Suprapubic skin (tissue), 4 donors: ENCODE measurements at regions not wholly inside any gene's neighbourhood (a gene's known extent, or its start where the extent isn't known, plus 50 kb on each side); places are given as distances from the start of the nearest gene placed in this dataset.

Experiments
- DNase-seq, 2 donors: peaks; one replicate each; pipeline ENCODE4 v3.0.0-alpha.2; 2019; ENCODE audit warnings: low spot score in 2 of 2
- H3K27ac ChIP-seq: fragments of 200-600 bp; sonication (generic); one replicate; pipeline ENCODE4 v1.5.1; 2019
- H3K27me3 ChIP-seq: fragments of 200-600 bp; sonication (generic); one replicate; pipeline ENCODE4 v1.5.1; 2019
- H3K36me3 ChIP-seq: fragments of 200-600 bp; sonication (generic); one replicate; pipeline ENCODE4 v1.5.1; 2019
- H3K4me1 ChIP-seq: fragments of 200-600 bp; sonication (generic); one replicate; pipeline ENCODE4 v1.5.1; 2019
- H3K4me3 ChIP-seq: fragments of 200-600 bp; sonication (generic); one replicate; pipeline ENCODE4 v1.5.1; 2019; ENCODE audit warnings: mild to moderate bottlenecking
- H3K9me3 ChIP-seq: fragments of 200-600 bp; sonication (generic); one replicate; pipeline ENCODE4 v1.5.1; 2019
- CTCF ChIP-seq, 2 donors: fragments of 200-600 bp in 1 of 2; fragments of 450-650 bp in 1 of 2; sonication (generic) in 1 of 2; IDR thresholded peaks; one replicate each; pipeline ENCODE4 v1.5.1; 2016 to 2019; ENCODE audit warnings: antibody characterized with exemption in 2 of 2, mild to moderate bottlenecking in 1 of 2, moderate library complexity in 1 of 2
- EP300 ChIP-seq: sonication (generic); formaldehyde crosslinking; IDR thresholded peaks from one replicate; pipeline ENCODE4 v1.6.1; 2017; ENCODE audit warnings: antibody characterized with exemption
- POLR2A ChIP-seq, 2 donors: fragments of 450-650 bp; IDR thresholded peaks; one replicate each; pipeline ENCODE4 v1.6.1; 2017; ENCODE audit warnings: antibody characterized with exemption in 2 of 2, mild to moderate bottlenecking in 2 of 2, moderate library complexity in 2 of 2
- POLR2AphosphoS5 ChIP-seq, 3 donors: sonication (generic); formaldehyde crosslinking; IDR thresholded peaks; one replicate each; pipeline ENCODE4 v1.6.1; 2017; ENCODE audit warnings: antibody characterized with exemption in 3 of 3
- WGBS: methylation state at CpG from one replicate; pipeline ENCODE4 v1.1.5; 2018; 5-methylcytosine and 5-hydroxymethylcytosine counted together

- TF ChIP-seq POLR2AphosphoS5 (IDR thresholded peaks at IDR 0.05) (no peak), CTCF (IDR thresholded peaks at IDR 0.05) (no peak), POLR2A (IDR thresholded peaks at IDR 0.05) (no peak), EP300 (no peak)
- no peak overlapping the region for H3K4me3 ChIP-seq
- no peaks in the 10 kb centered on the region for H3K9me3 ChIP-seq
- DNase-seq = no peak
- no peaks in the 10 kb centered on the region for H3K27me3 ChIP-seq
- H3K36me3 ChIP-seq = no peaks in the 10 kb centered on the region
- no peaks in the 10 kb centered on the region for H3K4me1 ChIP-seq
- no peak overlapping the region for H3K27ac ChIP-seq
Measured at GRCh38 chr7:114225784-114226183, 188.8 kb upstream of the FOXP2 start.

GRCh38 chr7:114218283-114218682 lies 196.3 kb upstream of the FOXP2 start:
- 32% methylated on average over 1 of the region's 1 CpG for whole genome bisulfite sequencing
- no peaks in the 10 kb centered on the region for H3K9me3 ChIP-seq
- H3K27ac ChIP-seq = no peak overlapping the region
- H3K4me1 ChIP-seq = no peaks in the 10 kb centered on the region
- no peaks in the 10 kb centered on the region for H3K27me3 ChIP-seq
- no peak overlapping the region for H3K4me3 ChIP-seq
- no peak for TF ChIP-seq POLR2A (IDR thresholded peaks at IDR 0.05)
- no peak for TF ChIP-seq EP300
- TF ChIP-seq POLR2AphosphoS5 (IDR thresholded peaks at IDR 0.05) = no peak
- TF ChIP-seq CTCF (IDR thresholded peaks at IDR 0.05) = no peak
- no peaks in the 10 kb centered on the region for H3K36me3 ChIP-seq
- no peak for DNase-seq

- TF ChIP-seq CTCF (IDR thresholded peaks at IDR 0.05) (no peak), POLR2A (IDR thresholded peaks at IDR 0.05) (no peak), POLR2AphosphoS5 (IDR thresholded peaks at IDR 0.05) (no peak), EP300 (no peak)
- H3K27me3 ChIP-seq = no peaks in the 10 kb centered on the region
- H3K9me3 ChIP-seq = no peaks in the 10 kb centered on the region
- H3K27ac ChIP-seq = no peak overlapping the region
- WGBS = 69% methylated on average over 2 of the region's 2 CpGs
- DNase-seq = no peak
- no peaks in the 10 kb centered on the region for H3K4me1 ChIP-seq
- H3K36me3 ChIP-seq = no peaks in the 10 kb centered on the region
- no peak overlapping the region for H3K4me3 ChIP-seq
Measured at GRCh38 chr7:114217026-114217806, 197.4 kb upstream of the FOXP2 start.

- H3K36me3 ChIP-seq = no peaks in the 10 kb centered on the region
- TF ChIP-seq POLR2A (IDR thresholded peaks at IDR 0.05) (no peak), CTCF (IDR thresholded peaks at IDR 0.05) (no peak), POLR2AphosphoS5 (IDR thresholded peaks at IDR 0.05) (no peak), EP300 (no peak)
- no peak overlapping the region for H3K4me3 ChIP-seq
- no peaks in the 10 kb centered on the region for H3K4me1 ChIP-seq
- WGBS = 77% methylated on average over 2 of the region's 2 CpGs
- no peaks in the 10 kb centered on the region for H3K9me3 ChIP-seq
- H3K27me3 ChIP-seq = no peaks in the 10 kb centered on the region
- no peak overlapping the region for H3K27ac ChIP-seq
- no peak for DNase-seq
Measured at GRCh38 chr7:114214466-114214865, 200.1 kb upstream of the FOXP2 start.

GRCh38 chr7:114212721-114213429 lies 201.7 kb upstream of the FOXP2 start:
- H3K4me3 ChIP-seq = no peak overlapping the region
- DNase-seq = no peak
- 33% methylated on average over 1 of the region's 1 CpG for WGBS

More at GRCh38 chr7:114212721-114213429, 201.7 kb upstream of the FOXP2 start:
- TF ChIP-seq POLR2A (IDR thresholded peaks at IDR 0.05) (no peak), CTCF (IDR thresholded peaks at IDR 0.05) (no peak), EP300 (no peak), POLR2AphosphoS5 (IDR thresholded peaks at IDR 0.05) (no peak)
- no peaks in the 10 kb centered on the region for H3K36me3 ChIP-seq
- H3K4me1 ChIP-seq = no peaks in the 10 kb centered on the region
- H3K27ac ChIP-seq = no peak overlapping the region
- H3K9me3 ChIP-seq = no peaks in the 10 kb centered on the region
- no peaks in the 10 kb centered on the region for H3K27me3 ChIP-seq
